Stomach (tissue), 4 donors: ENCODE measurements at regions not wholly inside any gene's neighbourhood (a gene's known extent, or its start where the extent isn't known, plus 50 kb on each side); places are given as distances from the start of the nearest gene placed in this dataset.
"Not testable (repeated sequence)": the region's sequence is repeated elsewhere in the genome, so short reads cannot be mapped to it uniquely, and the experiment has no call there.

ENCODE experiments used
- CTCF ChIP-seq, 7 experiments: fragments of 450-650 bp in 4 of 7; fragments of 200-600 bp in 3 of 7; sonication (generic) in 3 of 7; IDR thresholded peaks; one replicate each; pipeline ENCODE4 v1.5.1; 2016 to 2019; ENCODE audit warnings: antibody characterized with exemption in 7 of 7, control low read depth in 2 of 7, mild to moderate bottlenecking in 1 of 7
- EP300 ChIP-seq: sonication (generic); formaldehyde crosslinking; IDR thresholded peaks from one replicate; pipeline ENCODE4 v1.6.1; 2017; ENCODE audit warnings: antibody characterized with exemption
- POLR2A ChIP-seq, 4 donors: fragments of 450-650 bp; IDR thresholded peaks; one replicate each; pipeline ENCODE4 v1.6.1; 2016; ENCODE audit warnings: antibody characterized with exemption in 4 of 4, control low read depth in 2 of 4, mild to moderate bottlenecking in 1 of 4, moderate library complexity in 1 of 4
- POLR2AphosphoS5 ChIP-seq, 3 donors: sonication (generic); formaldehyde crosslinking; IDR thresholded peaks; one replicate each; pipeline ENCODE4 v1.6.1; 2016; ENCODE audit warnings: antibody characterized with exemption in 3 of 3

GRCh38 chr1:60640033-60640551 lies 442.3 kb upstream of the NFIA start:
- not testable (repeated sequence) for TF ChIP-seq CTCF (IDR thresholded peaks at IDR 0.05); EP300; POLR2A (IDR thresholded peaks at IDR 0.05); POLR2AphosphoS5 (IDR thresholded peaks at IDR 0.05)
